Ramos (cell line): ENCODE measurements at regions not wholly inside any gene's neighbourhood (a gene's known extent, or its start where the extent isn't known, plus 50 kb on each side); places are given as distances from the start of the nearest gene placed in this dataset.

Experiments
- in situ Hi-C: fragments of 300-500 bp; cut with MboI; formaldehyde crosslinking; loops from one replicate; pipeline ENCODE4 v1.14.3; 2022; ENCODE audit warnings: low sequenced_read_pairs; ENCODE audit not compliant: unreplicated experiment

- in situ Hi-C loops = loop anchor here (10.0 kb wide), 1 partner anchor 532 kb away; the partner anchor contains the start of genes HOXD8 and HOXD9
These were observed 387.5 kb downstream of the MTX2 start for GRCh38 chr2:176656776-176657140.

- in situ Hi-C loops = loop anchor here (10.0 kb wide), 1 partner anchor 533 kb away; the partner anchor contains the start of genes HOXD8 and HOXD9
These were observed 388.2 kb downstream of the MTX2 start for GRCh38 chr2:176657393-176657792.

GRCh38 chr2:176658708-176659107, 389.5 kb downstream of the MTX2 start:
- in situ Hi-C loops = loop anchor here (10.0 kb wide), 1 partner anchor 534 kb away; the partner anchor contains the start of genes HOXD8 and HOXD9

DNA sequence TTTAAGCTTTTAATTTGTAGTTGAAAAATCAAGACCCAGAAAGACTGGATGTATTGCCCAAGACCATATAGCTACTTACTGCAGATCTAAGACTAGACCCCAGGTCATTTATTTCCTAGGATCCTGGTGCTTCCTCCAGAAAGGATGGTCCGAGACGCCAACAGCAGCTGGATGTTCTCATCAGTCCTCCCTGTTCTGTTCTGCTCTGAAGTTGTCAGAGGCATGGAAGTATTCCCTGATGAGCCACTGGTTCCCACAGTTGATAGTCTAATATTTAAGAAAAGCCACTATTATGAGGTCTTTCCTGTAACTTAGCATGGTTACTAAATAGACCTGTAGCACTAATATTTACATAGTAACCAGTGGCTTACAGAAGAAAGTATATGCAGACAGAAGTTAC, 393.5 kb downstream of the MTX2 start:
- in situ Hi-C loops = no loop called here

DNA sequence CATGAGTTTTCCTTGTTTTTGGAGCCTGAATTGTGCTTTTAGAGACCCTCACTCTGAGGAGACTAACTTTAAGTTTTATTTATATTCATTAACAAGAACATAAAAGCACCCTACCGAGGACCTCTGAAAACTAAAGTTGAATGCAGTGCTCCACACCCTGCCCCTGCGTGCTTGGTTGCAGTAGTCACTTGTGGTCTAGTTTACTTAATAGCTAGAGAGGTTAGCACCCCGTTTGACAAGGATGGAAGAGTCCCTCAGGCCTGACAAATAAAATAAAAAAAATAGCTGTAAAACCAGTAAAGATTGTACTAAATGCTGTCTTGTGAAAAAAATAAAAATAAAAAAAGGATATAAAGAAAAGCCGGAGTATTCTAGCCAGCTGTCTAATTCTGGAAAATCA, 395.2 kb downstream of the MTX2 start:
- in situ Hi-C loops = no loop called here

- in situ Hi-C loops = no loop called here
These were observed 395.8 kb downstream of the MTX2 start for GRCh38 chr2:176665086-176665485.

GRCh38 chr2:176668912-176669311, 399.7 kb downstream of the MTX2 start:
- in situ Hi-C loops = no loop called here

- in situ Hi-C loops = no loop called here
These were observed 400.3 kb downstream of the MTX2 start for GRCh38 chr2:176669398-176670174.

DNA sequence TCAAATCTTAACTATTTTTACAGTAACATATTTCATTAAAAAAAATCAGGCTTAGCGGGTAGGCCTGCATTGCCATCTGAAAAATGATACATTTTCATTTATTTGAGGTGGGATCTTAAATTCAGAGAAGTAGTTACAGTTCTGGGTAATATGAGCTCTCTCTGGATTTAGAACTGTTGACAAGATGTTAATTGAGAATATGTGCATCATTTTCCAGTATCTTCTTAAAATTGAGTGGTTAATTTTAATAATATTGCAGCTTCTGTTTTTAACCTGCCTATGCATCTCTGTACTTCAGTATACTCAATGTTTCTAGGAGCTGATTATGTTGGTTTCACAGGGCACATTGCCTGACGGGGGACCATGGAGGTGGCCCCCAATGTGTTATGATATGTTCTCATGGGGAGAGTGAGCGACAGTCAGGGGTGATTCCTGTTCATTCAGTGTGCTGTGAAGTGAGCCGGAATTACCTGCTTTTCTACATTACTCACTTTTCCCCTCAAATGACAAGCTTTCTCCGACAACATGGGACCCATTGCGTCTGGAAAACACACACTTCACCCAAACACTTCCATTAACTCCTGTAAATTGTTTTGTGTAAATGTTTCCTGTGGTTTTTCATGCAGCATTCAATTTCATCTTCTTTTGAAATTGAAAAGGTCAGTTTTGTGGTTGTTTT, 406.2 kb downstream of the MTX2 start:
- in situ Hi-C loops = no loop called here

DNA sequence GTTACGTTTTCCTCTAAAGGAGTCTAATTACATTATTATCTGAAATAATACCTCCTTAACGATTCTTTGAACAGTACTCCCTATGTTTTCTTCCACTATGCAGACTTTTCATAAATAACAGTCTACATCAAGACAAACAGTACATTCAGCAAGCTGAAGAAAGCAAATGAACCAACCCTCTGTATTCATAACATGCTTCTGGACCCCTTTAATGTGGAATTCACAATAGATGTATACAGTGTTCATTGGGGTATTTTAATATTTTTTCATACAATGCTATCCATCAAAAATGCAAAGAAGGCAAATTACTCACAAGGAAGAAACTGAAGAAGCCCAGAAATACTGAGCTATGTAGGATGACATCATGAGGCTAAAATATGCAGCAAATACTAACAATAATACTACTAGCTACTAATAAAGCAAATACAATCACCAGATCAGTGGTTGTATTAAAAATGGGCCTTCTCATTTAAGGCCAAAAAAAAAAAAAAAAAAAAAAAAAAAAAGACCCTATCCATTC, 408.6 kb downstream of the MTX2 start:
- in situ Hi-C loops = no loop called here

DNA sequence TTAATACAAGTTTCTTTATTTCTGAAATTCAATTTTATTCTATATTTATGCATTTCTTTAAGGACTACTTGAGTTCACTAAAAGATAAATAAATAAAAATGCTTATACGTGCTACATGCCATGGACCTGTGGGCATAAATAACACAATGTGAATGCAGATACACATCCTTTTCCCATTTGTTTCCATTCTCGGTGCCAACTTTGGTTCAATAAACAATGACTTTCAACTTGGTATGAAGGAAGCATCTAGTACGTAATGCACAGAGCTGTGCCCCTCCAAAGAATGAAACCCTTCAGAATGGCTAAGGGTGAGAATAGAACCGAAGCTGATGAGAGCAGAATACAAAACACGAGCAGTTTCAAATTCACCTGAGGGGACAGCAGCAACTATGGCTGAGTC, 409.3 kb downstream of the MTX2 start:
- in situ Hi-C loops = no loop called here

- in situ Hi-C loops = no loop called here
These were observed 409.9 kb downstream of the MTX2 start for GRCh38 chr2:176679061-176679669.

DNA sequence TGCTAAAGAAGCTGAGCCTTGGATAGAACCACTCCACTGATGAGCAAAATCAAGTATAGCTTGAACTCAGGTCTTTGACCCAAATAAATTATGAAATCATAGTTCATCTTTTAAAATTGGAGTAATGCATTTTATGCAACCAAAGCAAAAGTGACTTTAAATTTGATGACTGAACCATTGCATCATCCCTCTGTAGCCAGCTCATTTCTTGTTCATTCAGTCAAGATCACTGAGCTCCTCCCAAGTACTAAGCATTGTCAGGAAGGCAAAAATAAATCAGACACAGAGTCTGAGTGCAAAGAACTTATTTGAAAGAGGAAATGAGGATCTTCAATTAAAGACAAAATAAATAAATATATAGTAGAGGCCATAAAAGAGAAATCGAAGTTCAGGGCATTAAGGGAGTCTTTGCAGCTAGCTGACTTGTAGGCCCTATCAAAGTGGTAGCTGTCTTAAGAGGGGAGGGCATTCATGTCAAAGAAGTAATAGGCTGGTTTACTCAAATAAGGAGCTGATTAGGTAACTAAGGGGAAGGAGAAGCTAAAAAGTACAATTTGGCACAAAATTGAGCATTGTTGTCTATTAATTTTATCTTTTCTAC, 411.8 kb downstream of the MTX2 start:
- in situ Hi-C loops = no loop called here

DNA sequence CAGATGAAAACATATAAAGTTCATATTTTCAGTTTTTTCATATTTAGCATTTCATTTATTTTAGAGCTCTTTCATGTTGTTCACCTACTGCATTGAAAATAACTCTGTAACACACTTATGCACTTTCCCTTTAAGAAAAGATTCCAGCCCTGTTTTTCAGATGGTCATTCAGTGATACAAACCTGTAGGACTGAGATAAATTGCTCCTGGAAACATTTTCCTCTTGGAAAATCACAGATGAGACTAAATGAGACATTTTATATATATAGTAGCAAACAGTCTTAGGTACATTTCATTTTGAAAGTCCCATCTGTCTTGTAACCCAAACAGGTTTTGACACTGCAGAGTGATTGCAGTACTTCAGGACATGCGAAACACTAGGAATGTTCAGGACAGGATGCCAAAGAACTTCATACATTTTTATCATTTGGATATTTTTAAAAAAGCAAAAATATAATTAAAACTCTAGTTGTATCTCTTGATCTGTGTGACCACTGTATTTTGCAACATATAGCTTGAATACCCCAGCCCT, 412.4 kb downstream of the MTX2 start:
- in situ Hi-C loops = no loop called here

DNA sequence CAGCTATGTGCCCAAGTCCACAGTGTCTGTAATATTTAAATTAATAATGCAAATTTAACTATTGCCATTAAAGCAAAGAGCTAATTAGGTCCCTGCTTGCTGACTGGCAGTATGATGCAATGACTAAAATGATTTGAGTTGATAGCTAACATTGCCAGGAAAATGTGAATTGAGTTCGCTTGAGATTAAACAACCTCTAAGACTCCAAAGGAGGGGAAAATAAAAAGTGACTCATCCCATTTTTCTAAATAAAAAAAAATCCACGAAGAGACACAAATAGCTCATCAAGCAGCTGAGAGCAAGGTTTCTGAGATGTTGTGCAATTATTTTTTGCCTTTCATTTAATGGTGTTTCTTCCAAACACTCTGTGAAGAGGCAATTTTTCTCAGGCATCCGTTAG, 413.0 kb downstream of the MTX2 start:
- in situ Hi-C loops = no loop called here

GRCh38 chr2:176683618-176684111, 414.4 kb downstream of the MTX2 start:
- in situ Hi-C loops = no loop called here

GRCh38 chr2:176685908-176686307, 416.7 kb downstream of the MTX2 start:
- in situ Hi-C loops = no loop called here

- in situ Hi-C loops = no loop called here
These were observed 417.1 kb downstream of the MTX2 start for GRCh38 chr2:176686328-176686727.

GRCh38 chr2:176687342-176687741, 418.1 kb downstream of the MTX2 start:
- in situ Hi-C loops = no loop called here

- in situ Hi-C loops = no loop called here
These were observed 418.7 kb downstream of the MTX2 start for GRCh38 chr2:176687944-176688343.
